ENCODE measurements at regions not wholly inside any gene's neighbourhood (a gene's known extent, or its start where the extent isn't known, plus 50 kb on each side); places are given as distances from the start of the nearest gene placed in this dataset.

GRCh38 chr18:55144193-55144930 is 185.1 kb upstream of the CCDC68 start:
- no peak for TF ChIP-seq EZH2 (IDR thresholded peaks at IDR 0.05)
- no peak for TF ChIP-seq POLR2AphosphoS5 (IDR thresholded peaks at IDR 0.05; ENCODE audit: borderline replicate concordance, low read depth, low read length)
